Breast epithelium (tissue), 3 donors: ENCODE measurements at regions not wholly inside any gene's neighbourhood (a gene's known extent, or its start where the extent isn't known, plus 50 kb on each side); places are given as distances from the start of the nearest gene placed in this dataset.

Experiments used
- POLR2AphosphoS5 ChIP-seq, 3 donors: sonication (generic); formaldehyde crosslinking; IDR thresholded peaks; one replicate each; pipeline ENCODE4 v1.6.1; 2017; ENCODE audit warnings: antibody characterized with exemption in 3 of 3
- TF ChIP-seq, protein P1 (sequence below), 3 donors: fragments of 450-650 bp; IDR thresholded peaks; one replicate each; pipeline ENCODE4 v1.5.1; 2016 to 2017; ENCODE audit warnings: antibody characterized with exemption in 3 of 3, mild to moderate bottlenecking in 3 of 3, moderate library complexity in 3 of 3

DNA sequence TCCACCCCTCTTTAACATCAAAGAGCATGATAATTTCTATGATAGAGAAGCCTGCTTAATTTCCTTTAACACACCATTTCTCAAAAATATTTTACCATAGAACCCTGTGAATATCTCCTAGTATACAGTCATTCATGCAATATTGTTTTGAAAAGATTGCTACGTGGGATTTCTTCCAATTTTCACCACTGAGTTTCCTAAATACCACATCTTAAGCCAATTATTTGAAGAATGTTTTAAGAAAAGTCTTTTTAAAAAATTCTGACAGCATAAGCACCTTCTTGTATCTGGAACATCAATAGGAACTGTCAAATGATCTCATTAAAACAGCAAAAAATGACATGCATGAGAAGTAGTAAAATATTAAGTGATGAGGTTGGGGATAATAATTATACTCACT lies 1126.7 kb downstream of the TUSC7 start:
- TF ChIP-seq, protein P1, sequence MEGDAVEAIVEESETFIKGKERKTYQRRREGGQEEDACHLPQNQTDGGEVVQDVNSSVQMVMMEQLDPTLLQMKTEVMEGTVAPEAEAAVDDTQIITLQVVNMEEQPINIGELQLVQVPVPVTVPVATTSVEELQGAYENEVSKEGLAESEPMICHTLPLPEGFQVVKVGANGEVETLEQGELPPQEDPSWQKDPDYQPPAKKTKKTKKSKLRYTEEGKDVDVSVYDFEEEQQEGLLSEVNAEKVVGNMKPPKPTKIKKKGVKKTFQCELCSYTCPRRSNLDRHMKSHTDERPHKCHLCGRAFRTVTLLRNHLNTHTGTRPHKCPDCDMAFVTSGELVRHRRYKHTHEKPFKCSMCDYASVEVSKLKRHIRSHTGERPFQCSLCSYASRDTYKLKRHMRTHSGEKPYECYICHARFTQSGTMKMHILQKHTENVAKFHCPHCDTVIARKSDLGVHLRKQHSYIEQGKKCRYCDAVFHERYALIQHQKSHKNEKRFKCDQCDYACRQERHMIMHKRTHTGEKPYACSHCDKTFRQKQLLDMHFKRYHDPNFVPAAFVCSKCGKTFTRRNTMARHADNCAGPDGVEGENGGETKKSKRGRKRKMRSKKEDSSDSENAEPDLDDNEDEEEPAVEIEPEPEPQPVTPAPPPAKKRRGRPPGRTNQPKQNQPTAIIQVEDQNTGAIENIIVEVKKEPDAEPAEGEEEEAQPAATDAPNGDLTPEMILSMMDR (IDR thresholded peaks at IDR 0.05): no peak
- no peak for TF ChIP-seq POLR2AphosphoS5 (IDR thresholded peaks at IDR 0.05)
